Fibroblast of upper back skin (primary cell): ENCODE measurements at regions not wholly inside any gene's neighbourhood (a gene's known extent, or its start where the extent isn't known, plus 50 kb on each side); places are given as distances from the start of the nearest gene placed in this dataset.
"Not testable (repeated sequence)": the region's sequence is repeated elsewhere in the genome, so short reads cannot be mapped to it uniquely, and the experiment has no call there.

Experiments used
- DNase-seq: peaks from one replicate; pipeline ENCODE4 v3.0.0-alpha.2; 2013

DNA sequence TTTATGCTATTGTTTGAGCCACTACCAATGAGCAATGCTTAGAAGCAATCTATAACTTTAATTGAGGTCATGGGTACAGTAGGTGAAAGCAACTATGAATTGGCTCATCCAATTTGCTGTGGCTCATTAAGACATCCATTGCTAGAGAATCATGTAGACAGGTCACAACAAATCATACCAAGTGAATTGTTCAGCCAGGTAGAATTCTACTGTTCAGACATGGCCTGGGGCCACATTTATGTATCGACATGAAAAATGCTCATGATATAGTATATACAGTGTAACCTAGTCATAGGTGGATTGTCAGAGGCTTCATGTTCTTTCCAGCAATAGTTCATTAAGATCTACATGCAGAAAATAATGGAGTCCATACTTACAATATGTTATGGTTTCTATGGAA lies 633.7 kb upstream of the EYS start:
- DNase-seq: no peak

DNA sequence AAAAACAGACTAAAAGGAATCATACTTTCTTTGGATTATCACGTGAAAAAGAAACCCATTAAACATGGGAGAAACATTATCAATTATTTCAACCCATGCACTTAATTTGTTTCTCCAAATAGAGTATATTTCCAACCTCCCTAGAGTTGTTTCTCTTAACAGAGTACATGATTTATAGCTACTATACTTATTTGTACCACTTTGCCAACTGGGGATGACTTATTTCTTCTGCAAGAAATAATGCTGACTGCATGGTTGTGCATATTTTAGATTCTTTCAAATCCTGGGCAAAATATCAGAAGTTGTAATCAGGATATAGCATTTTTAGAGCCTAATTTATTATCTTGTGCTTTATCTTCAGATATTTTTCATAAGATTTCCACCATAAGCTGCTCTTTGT lies 629.1 kb upstream of the EYS start:
- DNase-seq: peak; percentile 57

DNA sequence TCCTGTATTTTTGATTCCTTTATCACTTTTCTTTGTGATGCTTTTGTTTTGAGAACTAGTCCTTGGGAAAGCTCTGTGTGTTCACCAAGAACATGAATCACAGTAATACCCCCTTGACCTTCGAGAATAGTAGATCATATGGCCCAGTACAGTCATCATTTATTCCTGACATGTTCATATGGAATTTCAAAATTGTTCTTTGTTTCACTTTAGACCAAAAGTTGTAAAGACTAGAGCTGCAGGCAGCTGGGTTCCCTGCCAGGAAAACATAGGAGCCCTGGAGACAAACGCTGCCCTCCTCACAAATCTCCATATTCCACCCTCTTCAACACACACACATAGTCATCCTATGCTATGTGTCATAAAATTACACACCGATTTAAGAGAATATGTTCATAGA lies 621.2 kb upstream of the EYS start:
- DNase-seq: peak; percentile 85

GRCh38 chr6:66326228-66326627 lies 619.2 kb upstream of the EYS start:
- DNase-seq: no peak

DNA sequence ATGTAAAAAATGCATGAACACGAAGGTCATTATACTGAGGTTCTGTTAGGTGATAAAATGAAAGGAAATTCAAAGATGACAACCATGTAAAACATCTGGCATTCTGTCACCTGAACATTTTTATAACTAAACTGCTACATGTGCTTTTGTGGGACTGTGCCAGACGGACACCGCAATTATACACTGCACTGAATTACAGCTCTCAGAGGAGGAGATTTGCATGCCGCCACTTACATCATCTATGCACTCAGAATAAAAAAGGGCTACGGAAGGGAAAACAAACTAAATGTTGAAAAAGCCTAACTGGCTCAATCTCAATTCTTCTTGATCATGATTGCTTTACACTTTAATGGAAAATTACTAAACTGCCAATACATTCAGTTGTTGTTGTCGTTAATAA lies 614.0 kb upstream of the EYS start:
- DNase-seq: peak; percentile 20

- peak; percentile 3 for DNase-seq
These were observed 600.5 kb upstream of the EYS start for GRCh38 chr6:66307490-66307889.

DNA sequence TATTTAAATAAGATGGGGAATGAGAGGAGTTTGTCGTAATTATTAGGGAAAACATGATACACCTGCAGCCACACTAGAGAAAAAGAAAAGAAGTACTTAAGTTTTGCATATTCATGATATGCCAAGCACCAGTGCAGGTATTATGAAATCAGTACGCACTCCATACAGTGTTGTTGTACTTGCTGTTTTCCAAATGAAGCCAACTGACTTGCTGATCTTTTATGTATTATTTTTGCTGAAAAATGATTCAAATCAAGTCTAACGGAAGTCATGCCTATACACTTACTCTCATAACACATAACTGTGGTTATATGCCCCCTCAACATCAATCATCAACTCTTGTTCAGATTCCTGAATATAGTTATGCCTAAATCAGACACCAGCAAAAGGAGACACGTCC lies 584.9 kb upstream of the EYS start:
- peak; percentile 13 for DNase-seq

DNA sequence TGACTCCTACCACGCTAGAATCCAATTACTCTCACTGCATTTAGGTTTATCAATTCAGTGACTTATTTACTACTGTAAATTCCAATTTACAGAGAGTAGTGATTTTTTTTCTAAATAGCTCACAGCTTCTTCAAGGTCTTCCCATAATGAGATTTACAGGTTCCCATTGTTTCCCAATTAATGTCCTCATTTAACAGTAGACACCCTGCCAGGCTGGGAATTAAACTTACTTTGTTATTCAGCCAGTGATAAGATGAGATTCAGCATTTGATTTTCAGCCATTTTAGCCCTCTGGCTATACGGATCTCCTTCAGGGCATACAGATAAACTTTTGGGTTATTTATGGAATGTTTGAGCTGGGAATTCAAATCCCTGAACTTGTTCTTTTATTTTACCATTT lies 582.9 kb upstream of the EYS start:
- DNase-seq: no peak

GRCh38 chr6:66278115-66278514 lies 571.1 kb upstream of the EYS start:
- DNase-seq: no peak

DNA sequence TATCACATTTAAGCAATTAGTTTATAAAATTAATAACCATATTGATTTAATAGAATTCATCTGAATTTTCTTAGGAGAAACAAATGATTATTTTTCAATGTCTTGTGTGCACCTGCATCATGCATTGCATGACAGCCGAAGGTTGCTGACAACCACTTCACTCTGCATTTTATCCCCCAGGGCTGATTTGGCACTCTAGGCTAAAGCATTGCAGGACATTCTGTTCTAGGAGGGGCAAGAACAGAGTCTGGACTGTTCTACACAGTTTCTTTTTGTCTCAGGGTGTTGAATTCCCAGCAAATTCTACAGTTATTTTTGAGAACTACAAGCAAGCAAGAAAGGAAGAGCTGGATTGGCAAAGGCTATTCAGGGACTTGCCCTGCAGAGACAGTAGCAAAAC lies 570.4 kb upstream of the EYS start:
- no peak for DNase-seq

- no peak for DNase-seq
These were observed 558.7 kb upstream of the EYS start for GRCh38 chr6:66265737-66266136.

DNA sequence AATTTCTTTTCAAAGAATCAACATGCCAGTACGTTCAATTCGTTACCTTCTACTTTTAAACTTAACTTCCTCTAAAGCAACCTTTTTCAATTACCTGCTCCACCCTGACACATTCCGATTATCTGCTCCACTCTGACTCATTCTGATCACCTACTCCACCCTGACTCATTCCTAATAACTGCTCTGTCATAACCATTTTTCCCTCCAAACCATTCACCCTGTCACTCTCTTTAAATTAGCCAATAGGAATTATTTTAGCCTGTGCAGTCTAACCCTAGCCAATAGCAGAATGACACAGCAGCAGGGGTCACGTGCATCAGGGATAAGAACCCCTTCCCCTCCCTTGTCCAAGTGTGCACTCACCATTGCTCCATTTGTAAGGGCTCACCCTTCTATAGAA lies 557.4 kb upstream of the EYS start:
- no peak for DNase-seq

DNA sequence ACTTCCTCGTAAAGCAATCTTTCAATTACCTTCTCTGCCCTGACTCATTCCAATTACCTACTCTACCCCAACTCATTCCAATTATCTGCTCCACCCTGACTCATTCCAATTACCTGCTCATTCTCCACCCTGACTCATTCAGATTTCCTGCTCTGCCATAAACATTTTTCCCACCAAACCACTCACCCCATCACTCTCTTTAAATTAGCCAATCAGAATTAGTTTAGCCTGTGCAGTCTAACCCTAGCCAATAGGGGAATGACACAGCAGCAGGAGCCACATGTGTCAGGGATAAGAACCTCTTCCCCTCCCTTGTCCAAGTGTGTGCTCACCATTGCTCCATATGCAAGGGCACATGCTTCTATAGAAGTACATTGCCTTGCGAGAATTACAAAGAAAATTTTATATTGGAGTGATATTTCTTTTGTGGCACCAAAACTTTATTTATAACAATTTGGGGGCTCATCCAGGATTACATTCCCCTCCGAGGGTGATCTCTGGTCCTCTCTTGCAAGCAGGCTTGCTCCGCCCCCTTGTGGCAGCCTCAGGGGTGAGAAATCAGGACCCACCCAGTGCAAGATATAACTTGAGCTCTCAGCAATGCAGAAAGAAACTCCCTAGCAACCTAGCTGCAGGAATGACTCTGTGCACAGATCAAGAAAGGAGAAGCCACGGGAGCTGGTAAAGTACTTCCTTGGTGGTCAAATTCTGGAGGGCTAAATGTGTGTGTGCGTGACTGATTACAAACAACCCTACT lies 551.9 kb upstream of the EYS start:
- DNase-seq: not testable (repeated sequence)

DNA sequence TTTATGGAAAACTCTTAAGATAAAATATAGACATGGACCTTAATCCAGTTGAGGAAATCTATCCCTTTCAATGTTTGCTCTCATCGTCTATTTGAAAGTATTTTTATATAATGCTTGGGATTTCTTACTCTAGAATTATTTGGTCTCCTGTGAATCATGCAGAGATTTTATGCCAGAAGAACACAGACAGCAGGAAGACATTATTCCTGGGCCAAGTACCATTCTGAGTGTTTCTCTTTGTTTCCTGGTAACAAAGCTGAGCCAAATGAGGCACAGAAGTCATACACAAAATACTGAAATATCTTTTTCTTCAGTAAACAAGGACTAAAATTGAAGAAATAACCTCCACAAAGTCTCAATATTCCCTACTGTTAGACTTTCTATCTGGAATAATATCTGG lies 538.2 kb upstream of the EYS start:
- peak; percentile 10 for DNase-seq

DNA sequence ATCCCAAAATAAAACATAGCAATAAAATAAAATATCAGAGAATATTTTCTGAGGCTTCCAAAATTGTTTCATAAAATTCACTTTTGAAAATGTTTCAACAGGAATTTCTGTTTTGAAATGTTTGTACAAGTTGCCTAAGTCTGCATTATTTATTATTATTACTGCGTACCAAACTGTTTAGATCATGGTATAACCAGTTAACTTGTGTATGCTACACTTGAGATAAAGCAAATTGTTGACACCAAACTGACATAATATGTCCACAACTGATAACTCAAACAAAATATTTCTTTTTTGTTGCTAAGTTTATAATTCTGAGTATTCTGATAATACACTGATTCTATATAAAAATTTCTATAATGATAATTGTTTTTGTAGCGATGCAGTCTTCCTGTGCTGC lies 531.8 kb upstream of the EYS start:
- DNase-seq: no peak

DNA sequence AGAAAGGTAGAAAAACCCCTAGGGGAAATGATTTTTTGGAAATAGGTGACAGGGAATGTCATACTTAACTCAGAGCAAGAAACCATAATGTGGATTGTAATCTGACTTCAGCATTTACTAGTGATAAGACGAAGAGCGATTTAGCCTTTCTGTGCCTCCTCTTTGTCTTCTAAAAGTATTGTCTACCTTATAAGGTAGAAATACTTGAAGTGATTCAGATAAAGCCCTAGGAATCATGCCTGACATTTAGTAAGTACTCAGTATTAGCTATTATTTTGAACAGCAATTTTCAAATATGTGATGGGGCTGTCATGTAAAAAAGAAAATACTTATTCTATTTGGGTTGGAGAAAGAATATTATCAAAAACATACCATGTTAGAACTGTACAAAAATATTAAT lies 525.9 kb upstream of the EYS start:
- DNase-seq: no peak

DNA sequence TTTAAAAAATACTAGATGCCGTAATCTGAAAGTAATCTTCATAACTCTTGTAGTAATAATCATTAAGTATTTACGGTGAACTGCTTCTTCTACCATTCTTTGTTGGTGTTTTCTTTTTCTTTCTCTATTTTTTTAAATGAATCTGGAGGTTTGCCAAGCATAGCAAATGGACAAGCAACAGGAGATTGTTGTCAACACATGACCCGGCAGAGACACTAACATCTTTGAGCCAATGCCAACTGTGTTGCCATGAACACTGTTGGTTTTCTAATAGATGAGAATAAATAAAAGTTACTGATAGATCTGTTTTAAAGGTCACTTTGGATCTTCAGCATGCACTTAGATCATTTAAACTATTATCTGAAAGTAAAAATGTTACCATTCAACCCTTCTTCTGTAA lies 523.6 kb upstream of the EYS start:
- DNase-seq: no peak

GRCh38 chr6:66226109-66226508 lies 519.1 kb upstream of the EYS start:
- DNase-seq: peak; percentile 26

- no peak for DNase-seq
These were observed 503.9 kb upstream of the EYS start for GRCh38 chr6:66210964-66211363.

GRCh38 chr6:66200390-66200789 lies 493.4 kb upstream of the EYS start:
- no peak for DNase-seq

DNA sequence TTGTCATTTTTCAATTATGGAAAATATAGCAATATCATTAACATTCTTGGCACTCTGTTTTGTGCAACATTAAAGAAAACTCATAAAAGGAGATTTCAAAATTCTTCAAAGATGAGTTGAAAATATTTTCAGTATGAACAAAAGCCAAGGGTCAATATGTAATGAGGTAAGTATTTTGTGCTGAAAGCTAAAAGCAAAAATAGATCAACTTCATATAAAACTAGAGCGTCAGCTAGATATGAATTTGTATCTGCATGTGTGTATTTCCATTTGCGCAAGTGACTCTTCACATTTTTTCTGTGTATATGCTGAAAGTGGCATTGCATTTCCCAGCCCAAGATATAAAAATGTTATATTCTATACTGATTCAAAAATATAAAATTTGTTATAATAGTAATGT lies 492.1 kb upstream of the EYS start:
- peak; percentile 58 for DNase-seq

GRCh38 chr6:66198062-66198624 lies 491.1 kb upstream of the EYS start:
- peak; percentile 14 for DNase-seq

GRCh38 chr6:66190858-66191257 lies 483.8 kb upstream of the EYS start:
- DNase-seq: no peak

DNA sequence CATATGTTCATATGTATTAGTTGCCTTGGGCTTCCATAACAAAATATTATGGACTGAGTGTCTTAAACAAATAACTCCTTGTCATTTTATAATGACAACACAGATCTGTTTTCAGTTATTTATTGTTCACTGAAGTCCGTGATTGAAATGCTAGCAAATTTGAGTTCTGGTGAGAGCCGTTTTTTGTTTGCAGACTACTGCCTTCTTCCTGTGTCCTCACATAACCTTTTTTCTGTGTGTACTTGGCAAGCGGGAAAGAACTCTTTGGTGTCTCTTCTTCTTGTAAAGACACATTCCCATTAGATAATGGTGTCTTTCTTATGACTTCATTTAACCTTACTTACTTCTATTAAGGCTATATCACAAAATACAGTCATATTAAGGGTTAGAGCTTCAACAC lies 482.9 kb upstream of the EYS start:
- DNase-seq: no peak

DNA sequence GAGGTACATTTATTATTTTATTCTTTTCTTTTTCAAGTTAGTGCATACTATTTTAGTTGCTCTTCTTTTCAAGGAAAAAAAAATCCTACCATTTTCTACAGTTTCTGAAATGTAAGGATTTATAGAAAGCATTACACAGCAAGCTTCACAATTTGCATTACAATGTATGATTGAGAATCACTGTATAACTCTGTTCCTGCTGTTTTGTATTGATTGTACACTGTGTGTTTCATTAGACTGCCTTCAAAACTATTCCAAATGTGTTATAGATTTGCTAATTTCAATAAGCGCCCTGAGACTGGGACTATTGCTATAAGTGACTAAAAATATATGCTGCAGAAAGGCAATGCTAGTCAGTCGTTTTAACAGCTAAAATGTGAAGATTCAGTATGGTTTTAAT lies 479.7 kb upstream of the EYS start:
- no peak for DNase-seq
